Transverse colon (tissue), 4 donors: ENCODE measurements at regions not wholly inside any gene's neighbourhood (a gene's known extent, or its start where the extent isn't known, plus 50 kb on each side); places are given as distances from the start of the nearest gene placed in this dataset.
A peak's percentile ranks its signal among the peaks of the same experiment; 100 is the strongest.

Source experiments
- DNase-seq: peaks from one replicate; pipeline ENCODE4 v3.0.0-alpha.2; 2019
- H3K27ac ChIP-seq, 4 donors: fragments of 200-600 bp; sonication (generic); 2 replicates each; pipeline ENCODE4 v1.5.1; 2016 to 2018; ENCODE audit warnings: inconsistent platforms in 4 of 4
- H3K27me3 ChIP-seq: fragments of 200-600 bp; sonication (generic); 2 replicates; pipeline ENCODE4 v1.5.1; 2017; ENCODE audit warnings: inconsistent platforms
- H3K36me3 ChIP-seq, 4 donors: fragments of 200-600 bp; sonication (generic); 2 replicates each; pipeline ENCODE4 v1.5.1; 2017 to 2019; ENCODE audit warnings: inconsistent platforms in 4 of 4
- H3K4me1 ChIP-seq, 4 donors: fragments of 200-600 bp; sonication (generic); 2 replicates each; pipeline ENCODE4 v1.5.1; 2017 to 2020; ENCODE audit warnings: inconsistent platforms in 4 of 4
- H3K4me3 ChIP-seq, 4 donors: fragments of 200-600 bp; sonication (generic); 1 replicate in 1 of 4; 2 replicates in 3 of 4; pipeline versions ENCODE4 v1.5.1 to v1.6.1; 2017 to 2019; ENCODE audit warnings: inconsistent platforms in 4 of 4
- H3K9me3 ChIP-seq, 2 donors: fragments of 200-600 bp; sonication (generic); 2 replicates each; pipeline ENCODE4 v1.5.1; 2017 to 2019; ENCODE audit warnings: inconsistent platforms in 2 of 2
- CTCF ChIP-seq, 5 experiments: fragments of 200-600 bp in 3 of 5; fragments of 450-650 bp in 2 of 5; sonication (generic) in 3 of 5; IDR thresholded peaks; 1 replicate in 2 of 5; 2 replicates in 3 of 5; pipeline ENCODE4 v1.5.1; 2016 to 2017; ENCODE audit warnings: antibody characterized with exemption in 5 of 5, inconsistent platforms in 3 of 5, mild to moderate bottlenecking in 2 of 5, moderate library complexity in 1 of 5
- EP300 ChIP-seq: sonication (generic); formaldehyde crosslinking; IDR thresholded peaks from one replicate; pipeline ENCODE4 v1.6.1; 2017; ENCODE audit warnings: antibody characterized with exemption, low read depth
- POLR2A ChIP-seq: fragments of 450-650 bp; IDR thresholded peaks from one replicate; pipeline ENCODE4 v1.6.1; 2016; ENCODE audit warnings: antibody characterized with exemption, mild to moderate bottlenecking, moderate library complexity
- POLR2AphosphoS5 ChIP-seq, 3 donors: sonication (generic); formaldehyde crosslinking; IDR thresholded peaks; one replicate each; pipeline ENCODE4 v1.6.1; 2016; ENCODE audit warnings: antibody characterized with exemption in 3 of 3
- WGBS, 2 donors: methylation state at CpG; one replicate each; pipeline ENCODE4 v1.1.5; 2018; ENCODE audit warnings: low coverage in 1 of 2; 5-methylcytosine and 5-hydroxymethylcytosine counted together
- in situ Hi-C, 4 donors: fragments of 200-750 bp; cut with MboI; loops; one replicate each; pipeline versions ENCODE4 v1.15.0 to v1.15.1; 2017; ENCODE audit warnings: low sequenced_read_pairs in 3 of 4, low pct_ligation_motif_present in 1 of 4, low pct_unique_long_range_greater_than_20kb in 1 of 4
- intact Hi-C: fragments of 100-400 bp; cut with DNase I; formaldehyde crosslinking; loops from one replicate; pipeline ENCODE4 v1.15.1; 2023; ENCODE audit warnings: low total_unique reads

GRCh38 chr13:110812869-110813645, 99.6 kb downstream of the ING1 start:
- Histone ChIP-seq H3K9me3 (no peaks in the 10 kb centered on the region), H3K4me3 (peak overlapping the region in 1 of 4 donors; percentile 26), H3K27me3 (peaks cover 47% of the 10 kb centered on the region), H3K36me3 (no peaks in the 10 kb centered on the region), H3K4me1 (peaks cover 0 to 4% (median 2%) of the 10 kb centered on the region in 4 donors), H3K27ac (no peak overlapping the region)
- 80 to 86% methylated on average over 11 to 83 of the region's 84 CpGs for WGBS, 2 donors
- no peak for DNase-seq
- in situ Hi-C loops (loop anchor here (10.0 to 25.0 kb wide), 4 partner anchors 126 to 351 kb away; no protein-coding TSS in a partner anchor), intact Hi-C loops (loop anchor here (10.0 kb wide), 1 partner anchor 128 kb away; no protein-coding TSS in a partner anchor)
- TF ChIP-seq EP300 (no peak), POLR2A (no peak), POLR2AphosphoS5 (IDR thresholded peaks at IDR 0.05) (no peak)

- TF ChIP-seq CTCF (IDR thresholded peaks at IDR 0.05) = no peak
- no peak for TF ChIP-seq POLR2A
- no peak for TF ChIP-seq POLR2AphosphoS5 (IDR thresholded peaks at IDR 0.05)
- TF ChIP-seq EP300 = no peak
- H3K27me3 ChIP-seq = peaks cover 39% of the 10 kb centered on the region
- in situ Hi-C loops = loop anchor here (10.0 to 25.0 kb wide), 4 partner anchors 127 to 352 kb away; no protein-coding TSS in a partner anchor
- H3K27ac ChIP-seq = no peak overlapping the region
- peaks cover 0 to 4% (median 2%) of the 10 kb centered on the region in 4 donors for H3K4me1 ChIP-seq
- H3K9me3 ChIP-seq = no peaks in the 10 kb centered on the region
- intact Hi-C loops = loop anchor here (10.0 kb wide), 1 partner anchor 129 kb away; no protein-coding TSS in a partner anchor
- DNase-seq = no peak
- no peaks in the 10 kb centered on the region for H3K36me3 ChIP-seq
- no peak overlapping the region for H3K4me3 ChIP-seq
- WGBS, 2 donors = 92 to 100% methylated on average over 3 to 26 of the region's 39 CpGs
Measured at GRCh38 chr13:110813646-110814624, 100.4 kb downstream of the ING1 start.

GRCh38 chr13:110815471-110816204, 99.2 kb downstream of the ANKRD10 start:
- H3K4me3 ChIP-seq = no peak overlapping the region
- H3K36me3 ChIP-seq = no peaks in the 10 kb centered on the region
- no peaks in the 10 kb centered on the region for H3K9me3 ChIP-seq
- WGBS, 2 donors = 43 to 47% methylated on average over 7 to 13 of the region's 13 CpGs
- intact Hi-C loops (loop anchor here (10.0 kb wide), 1 partner anchor 131 kb away; no protein-coding TSS in a partner anchor), in situ Hi-C loops (loop anchor here (10.0 to 25.0 kb wide), 4 partner anchors 128 to 353 kb away; no protein-coding TSS in a partner anchor)
- no peak overlapping the region for H3K27ac ChIP-seq
- TF ChIP-seq POLR2A (no peak), EP300 (no peak), POLR2AphosphoS5 (IDR thresholded peaks at IDR 0.05) (no peak), CTCF (IDR thresholded peaks at IDR 0.05) (no peak)
- no peak for DNase-seq
- peaks cover 0 to 4% (median 2%) of the 10 kb centered on the region in 4 donors for H3K4me1 ChIP-seq
- peaks cover 22% of the 10 kb centered on the region for H3K27me3 ChIP-seq

- in situ Hi-C loops = loop anchor here (10.0 to 25.0 kb wide), 4 partner anchors 129 to 354 kb away; no protein-coding TSS in a partner anchor
- H3K27me3 ChIP-seq = peaks cover 13% of the 10 kb centered on the region
- no peaks in the 10 kb centered on the region for H3K9me3 ChIP-seq
- DNase-seq = no peak
- TF ChIP-seq CTCF (IDR thresholded peaks at IDR 0.05) = no peak
- TF ChIP-seq POLR2AphosphoS5 (IDR thresholded peaks at IDR 0.05) = no peak
- no peak for TF ChIP-seq EP300
- TF ChIP-seq POLR2A = no peak
- H3K27ac ChIP-seq = no peak overlapping the region
- 60 to 72% methylated on average over 2 to 5 of the region's 5 CpGs for WGBS, 2 donors
- intact Hi-C loops = loop anchor here (10.0 kb wide), 1 partner anchor 132 kb away; no protein-coding TSS in a partner anchor
- peaks cover 0 to 4% (median 2%) of the 10 kb centered on the region in 4 donors for H3K4me1 ChIP-seq
- no peak overlapping the region for H3K4me3 ChIP-seq
- H3K36me3 ChIP-seq = no peaks in the 10 kb centered on the region
Measured at GRCh38 chr13:110816500-110816899, 98.4 kb downstream of the ANKRD10 start.
